CD8-positive, alpha-beta memory T cell (primary cell): ENCODE measurements at regions not wholly inside any gene's neighbourhood (a gene's known extent, or its start where the extent isn't known, plus 50 kb on each side); places are given as distances from the start of the nearest gene placed in this dataset.
"Not testable (repeated sequence)": the region's sequence is repeated elsewhere in the genome, so short reads cannot be mapped to it uniquely, and the experiment has no call there.

Experiments
- CTCF ChIA-PET: fragments of 350-600 bp; sonication (Branson Sonifier 250); formaldehyde crosslinking; loops from one replicate; lab custom pipeline; 2021; ENCODE audit warnings: antibody characterized with exemption; lab: Charles Lee
- POLR2A ChIA-PET: fragments of 350-600 bp; sonication (Branson Sonifier 250); formaldehyde crosslinking; loops from one replicate; lab custom pipeline; 2021; ENCODE audit warnings: antibody characterized with exemption; lab: Charles Lee
- DNase-seq, 5 donors: peaks; one replicate each; pipeline versions ENCODE4 v3.0.0 to v3.0.0-alpha.2; 2020 to 2022; ENCODE audit warnings: mixed read lengths in 1 of 5
- H3K27ac ChIP-seq: one replicate; pipeline ENCODE4 v1.7.0; 2013; ENCODE audit warnings: low read depth, mild to moderate bottlenecking, low read length, moderate library complexity
- H3K27me3 ChIP-seq: 2 replicates; pipeline ENCODE4 v1.7.0; 2013; ENCODE audit warnings: low read length, mild to moderate bottlenecking; ENCODE audit not compliant: insufficient read depth, poor library complexity, severe bottlenecking
- H3K36me3 ChIP-seq: 2 replicates; pipeline ENCODE4 v1.7.0; 2013; ENCODE audit warnings: mild to moderate bottlenecking, low read length, moderate library complexity; ENCODE audit not compliant: insufficient read depth
- H3K4me1 ChIP-seq: 2 replicates; pipeline ENCODE4 v1.7.0; 2013; ENCODE audit warnings: mild to moderate bottlenecking, low read length, moderate library complexity; ENCODE audit not compliant: insufficient read depth
- H3K4me3 ChIP-seq: 2 replicates; pipeline ENCODE4 v1.7.0; 2013; ENCODE audit warnings: mild to moderate bottlenecking, low read length
- H3K9me3 ChIP-seq: 2 replicates; pipeline ENCODE4 v1.7.0; 2013; ENCODE audit warnings: mild to moderate bottlenecking, low read length
- H3K27ac Mint-ChIP-seq, 8 donors: one replicate each; pipeline ENCODE4 v1.8.0; 2020 to 2021; ENCODE audit warnings: mixed read lengths in 8 of 8, mild to moderate bottlenecking in 6 of 8, inconsistent platforms in 3 of 8, moderate library complexity in 3 of 8
- H3K27me3 Mint-ChIP-seq, 2 donors: one replicate each; pipeline ENCODE4 v1.8.0; 2020 to 2021; ENCODE audit warnings: mixed read lengths in 2 of 2, mild to moderate bottlenecking in 1 of 2, moderate library complexity in 1 of 2
- H3K36me3 Mint-ChIP-seq, 3 donors: one replicate each; pipeline ENCODE4 v1.8.0; 2020 to 2021; ENCODE audit warnings: mixed read lengths in 3 of 3, inconsistent platforms in 1 of 3, mild to moderate bottlenecking in 1 of 3
- H3K4me1 Mint-ChIP-seq, 3 donors: one replicate each; pipeline ENCODE4 v1.8.0; 2020 to 2021; ENCODE audit warnings: mixed read lengths in 3 of 3, inconsistent platforms in 1 of 3, mild to moderate bottlenecking in 1 of 3
- H3K4me3 Mint-ChIP-seq, 7 donors: one replicate each; pipeline ENCODE4 v1.8.0; 2020 to 2021; ENCODE audit warnings: mixed read lengths in 7 of 7, mild to moderate bottlenecking in 6 of 7, moderate library complexity in 4 of 7, inconsistent platforms in 2 of 7
- H3K9me3 Mint-ChIP-seq, 5 donors: one replicate each; pipeline ENCODE4 v1.8.0; 2020 to 2022; ENCODE audit warnings: mixed read lengths in 5 of 5, mild to moderate bottlenecking in 3 of 5, moderate library complexity in 2 of 5, inconsistent platforms in 1 of 5

DNA sequence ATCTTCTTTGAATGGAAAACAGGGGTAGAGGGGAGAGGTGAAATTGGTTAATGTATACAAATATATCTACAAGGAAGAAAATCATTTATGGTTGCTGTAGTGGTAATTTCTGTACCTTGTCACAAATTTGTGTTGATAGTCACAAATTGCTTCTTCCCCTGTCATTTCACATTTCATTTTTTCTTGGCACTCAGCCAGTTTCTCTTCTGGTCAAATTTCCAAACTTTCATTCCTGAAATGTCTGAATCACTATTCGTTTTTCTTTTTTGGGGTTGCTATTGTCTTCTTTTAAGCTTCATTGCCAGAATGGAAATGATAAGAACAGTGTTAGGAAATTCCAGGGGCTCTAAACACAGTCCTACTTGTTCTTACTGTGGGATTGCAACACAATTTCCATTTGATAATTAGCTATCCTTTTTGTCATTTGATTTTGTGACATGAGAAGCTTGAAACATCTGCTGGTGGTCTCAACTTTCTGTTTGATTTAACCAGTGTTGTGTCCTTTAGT lies 136.0 kb upstream of the GCFC2 start:
- H3K27me3 ChIP-seq, result no peaks in the 10 kb centered on the region
- H3K9me3 ChIP-seq, result no peaks in the 10 kb centered on the region
- H3K4me3 Mint-ChIP-seq, result no peak overlapping the region
- no peak overlapping the region for H3K27ac ChIP-seq
- no peak for DNase-seq
- H3K9me3 Mint-ChIP-seq, result no peaks in the 10 kb centered on the region
- H3K4me1 Mint-ChIP-seq, result no peaks in the 10 kb centered on the region
- no peaks in the 10 kb centered on the region for H3K36me3 Mint-ChIP-seq
- ChIA-PET CTCF (no interaction called here), POLR2A (no interaction called here)
- no peak overlapping the region for H3K4me3 ChIP-seq
- no peaks in the 10 kb centered on the region for H3K36me3 ChIP-seq
- no peaks in the 10 kb centered on the region for H3K27me3 Mint-ChIP-seq
- no peaks in the 10 kb centered on the region for H3K4me1 ChIP-seq
- no peak overlapping the region for H3K27ac Mint-ChIP-seq

DNA sequence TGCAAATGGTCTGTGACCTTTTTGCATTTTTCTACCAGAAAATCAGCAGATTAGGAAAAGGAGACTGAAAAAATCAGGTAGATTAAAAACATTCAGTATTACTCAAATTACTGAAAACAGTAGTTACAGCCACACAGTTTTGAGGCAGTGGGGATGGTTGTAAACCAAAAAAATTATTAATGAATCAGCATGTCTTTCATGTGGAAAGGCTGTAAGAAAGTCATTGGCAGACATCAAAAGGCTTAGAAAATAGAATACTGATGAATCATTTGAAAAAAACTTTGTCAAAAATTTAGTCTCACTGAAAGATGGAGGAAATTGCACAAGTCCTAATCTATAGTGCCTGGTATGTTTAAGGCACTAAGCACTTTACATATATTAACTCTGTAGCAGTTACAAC lies 133.9 kb upstream of the GCFC2 start:
- POLR2A ChIA-PET, result no interaction called here
- Mint-ChIP-seq H3K4me1 (no peaks in the 10 kb centered on the region), H3K27me3 (no peaks in the 10 kb centered on the region), H3K27ac (no peak overlapping the region), H3K4me3 (no peak overlapping the region), H3K36me3 (no peaks in the 10 kb centered on the region), H3K9me3 (peaks cover 0 to 2% (median 0%) of the 10 kb centered on the region in 5 donors)
- Histone ChIP-seq H3K36me3 (no peaks in the 10 kb centered on the region), H3K4me1 (no peaks in the 10 kb centered on the region), H3K27me3 (no peaks in the 10 kb centered on the region), H3K27ac (no peak overlapping the region), H3K4me3 (no peak overlapping the region), H3K9me3 (no peaks in the 10 kb centered on the region)
- CTCF ChIA-PET, result no interaction called here
- no peak for DNase-seq

DNA sequence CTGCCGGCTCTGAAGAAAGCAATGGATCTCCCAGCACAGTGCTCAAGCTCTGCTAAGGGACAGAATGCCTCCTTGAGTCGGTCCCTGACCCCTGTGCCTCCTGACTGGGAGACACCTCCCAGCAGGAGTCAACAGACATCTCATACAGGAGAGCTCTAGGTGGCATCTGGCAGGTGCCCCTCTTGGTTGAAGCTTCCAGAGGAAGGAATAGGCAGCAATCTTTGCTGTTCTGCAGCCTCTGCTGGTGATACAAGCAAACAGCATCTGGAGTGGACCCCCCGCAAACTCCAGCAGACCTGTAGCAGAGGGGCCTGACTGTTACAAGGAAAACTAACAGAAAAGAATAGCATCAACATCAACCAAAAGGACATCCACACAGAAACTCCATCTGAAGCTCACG lies 123.9 kb upstream of the GCFC2 start:
- H3K4me1 Mint-ChIP-seq, H3K36me3 Mint-ChIP-seq, CTCF ChIA-PET, H3K27ac Mint-ChIP-seq, DNase-seq, H3K4me3 ChIP-seq, H3K27ac ChIP-seq, H3K27me3 Mint-ChIP-seq, H3K36me3 ChIP-seq, H3K9me3 ChIP-seq, POLR2A ChIA-PET, H3K9me3 Mint-ChIP-seq, H3K27me3 ChIP-seq, H3K4me1 ChIP-seq, H3K4me3 Mint-ChIP-seq: not testable (repeated sequence)

- Histone ChIP-seq H3K9me3 (no peaks in the 10 kb centered on the region), H3K27me3 (no peaks in the 10 kb centered on the region), H3K4me1 (no peaks in the 10 kb centered on the region), H3K4me3 (no peak overlapping the region), H3K27ac (no peak overlapping the region), H3K36me3 (no peaks in the 10 kb centered on the region)
- CTCF ChIA-PET, result no interaction called here
- no peak for DNase-seq
- POLR2A ChIA-PET, result no interaction called here
- no peak overlapping the region for H3K4me3 Mint-ChIP-seq
- H3K36me3 Mint-ChIP-seq, result no peaks in the 10 kb centered on the region
- H3K9me3 Mint-ChIP-seq, result peaks cover 0 to 10% (median 5%) of the 10 kb centered on the region in 5 donors
- H3K27me3 Mint-ChIP-seq, result no peaks in the 10 kb centered on the region
- no peaks in the 10 kb centered on the region for H3K4me1 Mint-ChIP-seq
- no peak overlapping the region for H3K27ac Mint-ChIP-seq
Observed at GRCh38 chr2:75833386-75833785, 122.7 kb upstream of the GCFC2 start.

DNA sequence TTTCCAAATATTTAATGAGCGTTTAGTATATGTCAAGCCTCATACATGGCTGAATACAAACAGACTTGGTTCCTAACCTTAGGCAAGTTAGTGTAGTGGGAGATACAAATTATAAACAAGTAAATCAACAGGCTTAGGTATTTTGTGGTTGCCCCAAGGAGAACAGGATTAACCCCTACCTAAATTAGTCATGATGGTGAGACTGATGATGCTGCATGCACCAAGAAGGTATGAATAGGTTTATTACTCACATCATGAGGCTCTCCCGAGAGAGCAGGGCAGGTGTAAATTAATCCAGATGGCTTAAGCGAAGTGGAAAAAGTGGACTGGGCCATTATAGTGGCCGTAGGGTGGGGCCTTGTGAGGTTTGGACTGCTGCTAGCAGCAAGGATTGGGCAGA lies 118.1 kb upstream of the GCFC2 start:
- H3K36me3 Mint-ChIP-seq, result no peaks in the 10 kb centered on the region
- peaks cover 2 to 12% (median 6%) of the 10 kb centered on the region in 5 donors for H3K9me3 Mint-ChIP-seq
- H3K36me3 ChIP-seq, result no peaks in the 10 kb centered on the region
- H3K4me3 ChIP-seq, result no peak overlapping the region
- H3K27me3 Mint-ChIP-seq, result no peaks in the 10 kb centered on the region
- POLR2A ChIA-PET, result no interaction called here
- no peaks in the 10 kb centered on the region for H3K9me3 ChIP-seq
- H3K27me3 ChIP-seq, result no peaks in the 10 kb centered on the region
- H3K27ac Mint-ChIP-seq, result no peak overlapping the region
- H3K4me1 ChIP-seq, result no peaks in the 10 kb centered on the region
- H3K27ac ChIP-seq, result no peak overlapping the region
- CTCF ChIA-PET, result no interaction called here
- H3K4me1 Mint-ChIP-seq, result no peaks in the 10 kb centered on the region
- no peak overlapping the region for H3K4me3 Mint-ChIP-seq
- DNase-seq, result no peak

GRCh38 chr2:75823515-75823914 lies 112.8 kb upstream of the GCFC2 start:
- CTCF ChIA-PET, POLR2A ChIA-PET, H3K4me1 Mint-ChIP-seq, H3K27me3 Mint-ChIP-seq, H3K4me1 ChIP-seq, H3K36me3 ChIP-seq, H3K4me3 ChIP-seq, H3K4me3 Mint-ChIP-seq, H3K27ac ChIP-seq, H3K27me3 ChIP-seq, H3K27ac Mint-ChIP-seq, H3K9me3 ChIP-seq, DNase-seq, H3K36me3 Mint-ChIP-seq: not testable (repeated sequence)
- peaks cover 6 to 15% (median 9%) of the 10 kb centered on the region in 5 donors for H3K9me3 Mint-ChIP-seq

GRCh38 chr2:75822336-75822735 lies 111.6 kb upstream of the GCFC2 start:
- H3K36me3 Mint-ChIP-seq, result no peaks in the 10 kb centered on the region
- Histone ChIP-seq H3K27me3 (no peaks in the 10 kb centered on the region), H3K4me1 (no peaks in the 10 kb centered on the region), H3K27ac (no peak overlapping the region), H3K9me3 (no peaks in the 10 kb centered on the region), H3K4me3 (no peak overlapping the region), H3K36me3 (no peaks in the 10 kb centered on the region)
- no peak overlapping the region for H3K4me3 Mint-ChIP-seq
- H3K9me3 Mint-ChIP-seq, result peaks cover 6 to 15% (median 9%) of the 10 kb centered on the region in 5 donors
- POLR2A ChIA-PET, result no interaction called here
- H3K27me3 Mint-ChIP-seq, result peaks cover 0 to 5% of the 10 kb centered on the region in 2 donors
- no peak for DNase-seq
- CTCF ChIA-PET, result no interaction called here
- H3K4me1 Mint-ChIP-seq, result no peaks in the 10 kb centered on the region
- H3K27ac Mint-ChIP-seq, result no peak overlapping the region

DNA sequence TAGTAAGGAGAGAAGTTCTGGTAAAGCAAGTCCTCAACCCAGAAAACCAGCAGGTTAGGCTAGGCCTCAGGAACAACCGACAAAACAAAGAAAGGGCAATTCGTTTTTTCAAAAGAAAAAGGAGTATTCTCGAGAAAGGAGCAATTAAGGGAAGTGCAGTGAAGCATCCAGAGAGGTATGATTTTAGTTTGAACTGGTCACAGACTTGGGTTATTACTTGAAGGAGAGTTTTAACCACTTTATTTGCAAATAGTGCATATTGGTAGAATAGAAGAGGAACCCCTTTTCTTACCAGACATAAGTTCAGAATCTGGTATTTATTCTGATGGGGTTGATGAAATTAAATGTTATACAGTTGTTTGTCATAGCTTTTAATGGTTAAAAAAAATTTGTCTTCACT lies 110.0 kb upstream of the GCFC2 start:
- no peaks in the 10 kb centered on the region for H3K9me3 ChIP-seq
- no peak overlapping the region for H3K4me3 ChIP-seq
- H3K27me3 ChIP-seq, result no peaks in the 10 kb centered on the region
- H3K36me3 ChIP-seq, result no peaks in the 10 kb centered on the region
- no peak overlapping the region for H3K4me3 Mint-ChIP-seq
- H3K27me3 Mint-ChIP-seq, result peaks cover 0 to 6% of the 10 kb centered on the region in 2 donors
- H3K4me1 ChIP-seq, result no peaks in the 10 kb centered on the region
- no peaks in the 10 kb centered on the region for H3K4me1 Mint-ChIP-seq
- CTCF ChIA-PET, result no interaction called here
- H3K9me3 Mint-ChIP-seq, result peaks cover 4 to 13% (median 9%) of the 10 kb centered on the region in 5 donors
- no peak overlapping the region for H3K27ac Mint-ChIP-seq
- no peak overlapping the region for H3K27ac ChIP-seq
- DNase-seq, result no peak
- POLR2A ChIA-PET, result no interaction called here
- H3K36me3 Mint-ChIP-seq, result no peaks in the 10 kb centered on the region
